ENCODE measurements at regions not wholly inside any gene's neighbourhood (a gene's known extent, or its start where the extent isn't known, plus 50 kb on each side); places are given as distances from the start of the nearest gene placed in this dataset.
"Not testable (repeated sequence)": the region's sequence is repeated elsewhere in the genome, so short reads cannot be mapped to it uniquely, and the experiment has no call there.

GRCh38 chr3:197417441-197417840, 119.0 kb upstream of the DLG1 start:
- DNase-seq (ENCODE audit: low read depth) = peak; percentile 51
- H3K4me3 ChIP-seq (ENCODE audit: low read length) = no peak overlapping the region
- TF ChIP-seq CTCF (conservative IDR thresholded peaks at IDR 0.05; ENCODE audit: low read length) = no peak

DNA sequence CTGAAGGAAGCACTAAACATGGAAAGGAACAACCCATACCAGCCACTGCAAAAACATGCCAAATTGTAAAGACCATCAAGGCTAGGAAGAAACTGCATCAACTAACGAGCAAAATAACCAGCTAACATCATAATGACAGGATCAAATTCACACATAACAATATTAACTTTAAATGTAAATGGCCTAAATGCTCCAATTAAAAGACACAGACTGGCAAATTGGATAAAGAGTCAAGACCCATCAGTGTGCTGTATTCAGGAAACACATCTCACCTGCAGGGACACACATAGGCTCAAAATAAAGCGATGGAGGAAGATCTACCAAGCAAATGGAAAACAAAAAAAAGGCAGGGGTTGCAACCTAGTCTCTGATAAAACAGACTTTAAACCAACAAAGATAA, 113.5 kb upstream of the DLG1 start:
- H3K4me3 ChIP-seq (ENCODE audit: low read length); DNase-seq (ENCODE audit: low read depth): not testable (repeated sequence)

GRCh38 chr3:197410170-197410569, 111.8 kb upstream of the DLG1 start:
- DNase-seq (ENCODE audit: low read depth) = not testable (repeated sequence)

GRCh38 chr3:197408177-197408957, 110.0 kb upstream of the DLG1 start:
- no peak for DNase-seq (ENCODE audit: low read depth)
- TF ChIP-seq CTCF (conservative IDR thresholded peaks at IDR 0.05; ENCODE audit: low read length) = no peak
- H3K4me3 ChIP-seq (ENCODE audit: low read length) = no peak overlapping the region

More at GRCh38 chr3:197410170-197410569, 111.8 kb upstream of the DLG1 start:
- H3K4me3 ChIP-seq (ENCODE audit: low read length) = not testable (repeated sequence)

GRCh38 chr3:197407526-197407925, 109.1 kb upstream of the DLG1 start:
- H3K4me3 ChIP-seq (ENCODE audit: low read length) = no peak overlapping the region
- TF ChIP-seq CTCF (conservative IDR thresholded peaks at IDR 0.05; ENCODE audit: low read length) = no peak
- no peak for DNase-seq (ENCODE audit: low read depth)

DNA sequence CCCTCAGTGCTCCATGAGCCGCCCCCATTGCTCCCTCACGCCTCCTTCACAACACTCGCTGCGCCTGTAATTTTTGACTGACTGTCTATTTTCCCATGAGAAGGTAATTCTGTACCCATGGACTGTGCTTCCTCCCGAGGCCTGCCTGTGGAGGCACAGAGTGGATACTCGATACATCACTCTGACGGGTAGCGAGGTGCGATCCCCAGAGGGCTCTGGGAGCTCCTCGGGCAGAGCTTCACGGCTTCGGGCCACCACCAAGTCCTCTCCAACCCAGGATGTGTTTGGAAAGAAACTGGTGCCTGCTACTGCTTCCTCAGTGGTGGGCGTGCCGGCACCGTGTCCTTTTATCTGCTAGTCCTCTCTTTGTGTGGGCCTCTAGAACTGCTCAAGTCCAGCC, 108.6 kb upstream of the DLG1 start:
- no peak overlapping the region for H3K4me3 ChIP-seq (ENCODE audit: low read length)
- TF ChIP-seq CTCF (conservative IDR thresholded peaks at IDR 0.05; ENCODE audit: low read length) = no peak
- DNase-seq (ENCODE audit: low read depth) = no peak

- no peak overlapping the region for H3K4me3 ChIP-seq (ENCODE audit: low read length)
- TF ChIP-seq CTCF (conservative IDR thresholded peaks at IDR 0.05; ENCODE audit: low read length) = no peak
- DNase-seq (ENCODE audit: low read depth) = peak; percentile 24
Observed at GRCh38 chr3:197406266-197406665, 107.9 kb upstream of the DLG1 start.

DNA sequence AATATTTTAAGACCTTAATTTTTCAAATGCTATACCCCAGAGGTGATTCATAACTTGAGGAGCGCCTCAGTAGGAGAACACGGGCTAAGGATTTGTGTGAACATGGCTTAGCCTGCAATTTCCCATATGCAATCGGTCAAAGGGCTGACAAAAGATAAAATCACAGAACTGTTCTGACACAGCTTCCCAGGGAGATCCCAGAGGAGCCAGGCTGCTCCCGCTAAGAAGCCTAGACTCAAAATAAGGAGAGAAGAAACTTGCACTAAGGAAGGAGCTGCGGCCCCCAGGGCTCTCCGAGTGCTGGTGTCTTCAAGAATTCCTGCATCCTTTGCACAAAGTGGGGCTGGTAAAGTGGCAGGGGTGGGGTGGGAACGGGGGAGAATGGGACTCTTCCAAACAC, 106.3 kb upstream of the DLG1 start:
- DNase-seq (ENCODE audit: low read depth) = no peak
- no peak for TF ChIP-seq CTCF (conservative IDR thresholded peaks at IDR 0.05; ENCODE audit: low read length)

More for the DNA sequence above, 106.3 kb upstream of the DLG1 start:
- no peak overlapping the region for H3K4me3 ChIP-seq (ENCODE audit: low read length)
